Astrocyte (in vitro differentiated cells and primary cell): ENCODE measurements at regions not wholly inside any gene's neighbourhood (a gene's known extent, or its start where the extent isn't known, plus 50 kb on each side); places are given as distances from the start of the nearest gene placed in this dataset.
"Not testable (repeated sequence)": the region's sequence is repeated elsewhere in the genome, so short reads cannot be mapped to it uniquely, and the experiment has no call there.

Experiments used
- DNase-seq: peaks from one replicate; pipeline ENCODE4 v3.0.0-alpha.2; 2010; ENCODE audit warnings: low read depth
- FAIRE-seq: peaks from 2 replicates; lab custom pipeline; 2011; peaks lifted over from hg19 to GRCh38; lab: Jason Lieb, UNC
- H2AFZ ChIP-seq: 2 replicates; pipeline ENCODE4 v1.6.0; 2012; ENCODE audit warnings: low read depth, low read length, inconsistent platforms
- H3K27ac ChIP-seq: 2 replicates; pipeline ENCODE4 v1.5.1; 2011; ENCODE audit warnings: low read depth, low read length, inconsistent platforms
- H3K27me3 ChIP-seq: 2 replicates; pipeline ENCODE4 v1.6.0; 2011; ENCODE audit warnings: low read length, inconsistent platforms; ENCODE audit not compliant: insufficient read depth
- H3K36me3 ChIP-seq: 2 replicates; pipeline ENCODE4 v1.5.1; 2011; ENCODE audit warnings: low read length, inconsistent platforms; ENCODE audit not compliant: insufficient read depth
- H3K4me1 ChIP-seq: 2 replicates; pipeline ENCODE4 v1.5.1; 2011; ENCODE audit warnings: low read length, inconsistent platforms; ENCODE audit not compliant: insufficient read depth
- H3K4me2 ChIP-seq: 2 replicates; pipeline ENCODE4 v1.6.0; 2012; ENCODE audit warnings: low read length, inconsistent platforms
- H3K4me3 ChIP-seq: 2 replicates; pipeline ENCODE4 v1.5.1; 2011; ENCODE audit warnings: low read depth, mild to moderate bottlenecking, low read length, inconsistent platforms; ENCODE audit not compliant: insufficient read depth
- H3K79me2 ChIP-seq: 2 replicates; pipeline ENCODE4 v1.6.0; 2012; ENCODE audit warnings: mild to moderate bottlenecking, low read length, inconsistent platforms; ENCODE audit not compliant: insufficient read depth
- H3K9ac ChIP-seq: 2 replicates; pipeline ENCODE4 v1.6.0; 2012; ENCODE audit warnings: mild to moderate bottlenecking, low read length, inconsistent platforms
- H3K9me3 ChIP-seq: 2 replicates; pipeline ENCODE4 v1.5.1; 2012; ENCODE audit warnings: low read depth, mild to moderate bottlenecking, low read length, inconsistent platforms; ENCODE audit not compliant: insufficient read depth
- H4K20me1 ChIP-seq: 2 replicates; pipeline ENCODE4 v1.6.0; 2012; ENCODE audit warnings: low read length, inconsistent platforms; ENCODE audit not compliant: insufficient read depth
- H3K27ac Mint-ChIP-seq: one replicate; pipeline ENCODE4 v1.8.0; 2021; ENCODE audit warnings: mild to moderate bottlenecking, mixed read lengths; ENCODE audit not compliant: unreplicated experiment
- H3K27me3 Mint-ChIP-seq: one replicate; pipeline ENCODE4 v1.8.0; 2021; ENCODE audit warnings: low read depth, mixed read lengths; ENCODE audit not compliant: unreplicated experiment
- H3K36me3 Mint-ChIP-seq: one replicate; pipeline ENCODE4 v1.8.0; 2021; ENCODE audit warnings: low read depth, mixed read lengths; ENCODE audit not compliant: unreplicated experiment
- H3K4me1 Mint-ChIP-seq: one replicate; pipeline ENCODE4 v1.8.0; 2021; ENCODE audit warnings: low read depth, mixed read lengths; ENCODE audit not compliant: unreplicated experiment
- H3K4me3 Mint-ChIP-seq: one replicate; pipeline ENCODE4 v1.8.0; 2021; ENCODE audit warnings: mild to moderate bottlenecking, moderate library complexity, mixed read lengths; ENCODE audit not compliant: unreplicated experiment
- H3K9me3 Mint-ChIP-seq: one replicate; pipeline ENCODE4 v1.8.0; 2021; ENCODE audit warnings: mild to moderate bottlenecking, mixed read lengths; ENCODE audit not compliant: unreplicated experiment
- EZH2 ChIP-seq: IDR thresholded peaks from 2 replicates; pipeline ENCODE4 v1.6.1; 2012; ENCODE audit warnings: mild to moderate bottlenecking, low read length, inconsistent platforms; ENCODE audit not compliant: insufficient read depth
- TF ChIP-seq, protein P1 (sequence below): IDR thresholded peaks from 2 replicates; pipeline ENCODE4 v1.5.1; 2011; ENCODE audit warnings: low read depth, mild to moderate bottlenecking, inconsistent platforms, low read length, moderate library complexity; ENCODE audit not compliant: insufficient read depth

DNA sequence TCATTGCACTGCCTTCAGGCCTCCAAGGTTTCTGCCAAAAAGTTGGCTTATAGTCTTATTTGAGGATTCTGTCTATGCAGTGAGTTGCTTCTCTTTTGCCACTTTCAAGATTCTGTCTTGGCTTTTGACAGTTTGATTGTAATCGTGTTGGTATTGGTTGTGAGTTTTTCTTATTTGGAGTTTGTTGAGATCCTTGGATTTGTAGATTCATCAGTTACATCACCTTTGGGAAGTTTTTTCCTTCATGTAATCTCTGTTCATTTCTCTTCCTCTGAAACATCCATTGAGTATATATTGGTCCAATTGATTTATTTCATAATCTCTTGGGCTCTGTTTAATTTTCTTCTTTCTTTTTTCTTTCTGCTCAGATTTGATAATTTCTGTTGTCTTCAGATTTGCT, 59.8 kb downstream of the SEPTIN7 start:
- Mint-ChIP-seq H3K4me1 (peaks cover 4% of the 10 kb centered on the region), H3K36me3 (peaks cover 9% of the 10 kb centered on the region), H3K9me3 (no peaks in the 10 kb centered on the region), H3K27ac (no peak overlapping the region), H3K4me3 (no peak overlapping the region), H3K27me3 (no peaks in the 10 kb centered on the region)
- no peak overlapping the region for H3K4me2 ChIP-seq
- FAIRE-seq (no peak), DNase-seq (no peak)
- H3K27ac ChIP-seq: no peak overlapping the region
- H3K36me3 ChIP-seq: peaks cover 12% of the 10 kb centered on the region
- H3K4me3 ChIP-seq: no peak overlapping the region
- no peaks in the 10 kb centered on the region for H3K27me3 ChIP-seq
- no peaks in the 10 kb centered on the region for H3K9me3 ChIP-seq
- H3K4me1 ChIP-seq: no peaks in the 10 kb centered on the region
- no peak overlapping the region for H3K9ac ChIP-seq
- no peak for TF ChIP-seq EZH2
- TF ChIP-seq, protein P1, sequence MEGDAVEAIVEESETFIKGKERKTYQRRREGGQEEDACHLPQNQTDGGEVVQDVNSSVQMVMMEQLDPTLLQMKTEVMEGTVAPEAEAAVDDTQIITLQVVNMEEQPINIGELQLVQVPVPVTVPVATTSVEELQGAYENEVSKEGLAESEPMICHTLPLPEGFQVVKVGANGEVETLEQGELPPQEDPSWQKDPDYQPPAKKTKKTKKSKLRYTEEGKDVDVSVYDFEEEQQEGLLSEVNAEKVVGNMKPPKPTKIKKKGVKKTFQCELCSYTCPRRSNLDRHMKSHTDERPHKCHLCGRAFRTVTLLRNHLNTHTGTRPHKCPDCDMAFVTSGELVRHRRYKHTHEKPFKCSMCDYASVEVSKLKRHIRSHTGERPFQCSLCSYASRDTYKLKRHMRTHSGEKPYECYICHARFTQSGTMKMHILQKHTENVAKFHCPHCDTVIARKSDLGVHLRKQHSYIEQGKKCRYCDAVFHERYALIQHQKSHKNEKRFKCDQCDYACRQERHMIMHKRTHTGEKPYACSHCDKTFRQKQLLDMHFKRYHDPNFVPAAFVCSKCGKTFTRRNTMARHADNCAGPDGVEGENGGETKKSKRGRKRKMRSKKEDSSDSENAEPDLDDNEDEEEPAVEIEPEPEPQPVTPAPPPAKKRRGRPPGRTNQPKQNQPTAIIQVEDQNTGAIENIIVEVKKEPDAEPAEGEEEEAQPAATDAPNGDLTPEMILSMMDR: no peak
- no peak overlapping the region for H2AFZ ChIP-seq
- peaks cover 40% of the 10 kb centered on the region for H4K20me1 ChIP-seq
- peaks cover 75% of the 10 kb centered on the region for H3K79me2 ChIP-seq

DNA sequence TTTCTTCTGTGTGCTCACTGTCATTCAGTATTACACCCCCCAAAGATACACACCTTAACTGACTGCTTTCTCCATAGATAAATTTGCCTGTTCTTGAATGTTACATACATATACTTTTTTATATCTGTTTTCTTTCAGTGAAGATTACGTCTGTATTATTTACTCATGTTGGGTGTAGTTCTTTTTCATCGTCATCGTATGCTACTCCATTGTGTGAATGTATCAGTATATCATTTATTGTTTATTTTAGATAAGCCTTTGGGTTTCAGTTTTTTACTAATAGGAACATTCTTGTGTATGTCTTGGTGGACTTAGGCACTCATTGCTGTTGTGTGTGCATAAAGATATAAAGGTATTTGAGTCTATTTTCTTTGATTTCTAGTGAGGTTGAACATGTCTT, 64.4 kb downstream of the SEPTIN7 start:
- Mint-ChIP-seq H3K9me3 (no peaks in the 10 kb centered on the region), H3K36me3 (peaks cover 13% of the 10 kb centered on the region), H3K4me1 (peaks cover 4% of the 10 kb centered on the region), H3K27me3 (no peaks in the 10 kb centered on the region), H3K4me3 (no peak overlapping the region), H3K27ac (no peak overlapping the region)
- H3K4me1 ChIP-seq: no peaks in the 10 kb centered on the region
- H3K4me2 ChIP-seq: no peak overlapping the region
- no peaks in the 10 kb centered on the region for H3K9me3 ChIP-seq
- H4K20me1 ChIP-seq: peaks cover 28% of the 10 kb centered on the region
- no peak overlapping the region for H3K4me3 ChIP-seq
- DNase-seq: no peak
- no peak overlapping the region for H2AFZ ChIP-seq
- H3K36me3 ChIP-seq: peaks cover 8% of the 10 kb centered on the region
- no peaks in the 10 kb centered on the region for H3K27me3 ChIP-seq
- H3K27ac ChIP-seq: no peak overlapping the region
- TF ChIP-seq, protein P1: no peak
- TF ChIP-seq EZH2: no peak
- peaks cover 55% of the 10 kb centered on the region for H3K79me2 ChIP-seq
- no peak for FAIRE-seq
- no peak overlapping the region for H3K9ac ChIP-seq

DNA sequence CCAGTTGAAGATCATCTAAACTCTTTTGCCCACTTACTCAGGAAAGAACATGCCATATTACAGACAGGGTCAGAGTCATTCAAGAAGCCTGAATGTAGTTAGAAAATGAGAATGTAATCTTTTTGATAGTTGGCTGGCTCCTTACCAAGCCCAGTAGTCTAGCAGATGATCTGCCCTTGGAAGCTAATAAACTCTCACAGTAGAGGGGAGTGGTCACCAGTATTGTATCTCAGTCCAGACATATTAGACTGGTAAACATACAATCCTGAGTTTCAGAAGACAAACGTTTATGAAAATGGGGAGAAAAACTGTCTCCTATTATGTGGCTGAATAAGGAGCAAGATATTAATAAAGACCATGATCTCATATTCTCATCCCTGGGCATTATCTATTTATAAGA, 65.3 kb downstream of the SEPTIN7 start:
- FAIRE-seq: no peak

DNA sequence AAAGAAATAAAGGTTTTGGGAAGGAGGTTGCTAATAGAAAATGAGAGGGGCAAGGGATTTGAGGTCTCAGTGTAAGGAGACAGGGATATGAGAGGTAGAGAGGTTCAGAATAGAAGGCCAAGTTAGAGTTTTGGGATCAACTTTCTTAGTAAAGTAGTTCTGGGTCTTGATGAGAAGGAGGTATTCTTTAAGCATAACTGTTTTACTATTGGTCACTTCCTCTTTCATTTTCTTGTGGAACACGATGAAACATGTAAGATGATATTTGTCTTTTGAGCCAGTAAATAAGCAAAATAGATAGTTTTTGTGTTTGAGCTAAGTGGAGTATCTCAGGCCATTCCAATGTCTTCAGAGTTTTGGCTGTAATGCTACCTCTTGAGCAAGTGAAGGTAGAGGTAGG, 68.3 kb downstream of the SEPTIN7 start:
- not testable (repeated sequence) for H3K27ac Mint-ChIP-seq, H3K4me3 ChIP-seq, H3K4me1 ChIP-seq, H3K9me3 Mint-ChIP-seq, H3K27me3 Mint-ChIP-seq, H3K4me3 Mint-ChIP-seq, H3K27me3 ChIP-seq, H3K4me1 Mint-ChIP-seq, H2AFZ ChIP-seq, H3K4me2 ChIP-seq, DNase-seq, H3K9ac ChIP-seq, H3K9me3 ChIP-seq, FAIRE-seq
- peaks cover 16% of the 10 kb centered on the region for H4K20me1 ChIP-seq
- peak overlapping the region; percentile 44 for H3K27ac ChIP-seq
- peaks cover 15% of the 10 kb centered on the region for H3K36me3 Mint-ChIP-seq
- H3K36me3 ChIP-seq: peaks cover 16% of the 10 kb centered on the region
- H3K79me2 ChIP-seq: peaks cover 53% of the 10 kb centered on the region

More for the DNA sequence above, 65.3 kb downstream of the SEPTIN7 start:
- Histone ChIP-seq H3K36me3 (peaks cover 8% of the 10 kb centered on the region), H3K4me1 (no peaks in the 10 kb centered on the region), H3K27ac (no peak overlapping the region), H3K4me2 (no peak overlapping the region), H4K20me1 (peaks cover 19% of the 10 kb centered on the region), H2AFZ (no peak overlapping the region), H3K79me2 (peaks cover 55% of the 10 kb centered on the region), H3K4me3 (no peak overlapping the region), H3K9ac (no peak overlapping the region), H3K27me3 (no peaks in the 10 kb centered on the region), H3K9me3 (no peaks in the 10 kb centered on the region)
- TF ChIP-seq, protein P1: no peak
- TF ChIP-seq EZH2: no peak
- Mint-ChIP-seq H3K27ac (no peak overlapping the region), H3K9me3 (no peaks in the 10 kb centered on the region), H3K36me3 (peaks cover 13% of the 10 kb centered on the region), H3K27me3 (no peaks in the 10 kb centered on the region), H3K4me3 (no peak overlapping the region), H3K4me1 (peaks cover 4% of the 10 kb centered on the region)
- DNase-seq: no peak
